Fibroblast of lung (primary cell): ENCODE measurements at regions not wholly inside any gene's neighbourhood (a gene's known extent, or its start where the extent isn't known, plus 50 kb on each side); places are given as distances from the start of the nearest gene placed in this dataset.

Experiments used
- DNase-seq, 2 donors: peaks; one replicate each; pipeline versions ENCODE4 v3.0.0 to v3.0.0-alpha.2; 2010; ENCODE audit warnings: low read depth in 2 of 2
- H2AFZ ChIP-seq: 2 replicates; pipeline ENCODE4 v1.5.1; 2012; ENCODE audit warnings: low read length, control low read depth, inconsistent platforms
- H3K27ac ChIP-seq: 2 replicates; pipeline ENCODE4 v1.5.1; 2011; ENCODE audit warnings: low read length, control low read depth; ENCODE audit not compliant: insufficient read depth
- H3K27me3 ChIP-seq: 2 replicates; pipeline ENCODE4 v1.5.1; 2011; ENCODE audit warnings: mild to moderate bottlenecking, low read length; ENCODE audit not compliant: control insufficient read depth, insufficient read depth
- H3K36me3 ChIP-seq: 2 replicates; pipeline ENCODE4 v1.5.1; 2011; ENCODE audit warnings: low read length; ENCODE audit not compliant: control insufficient read depth, insufficient read depth
- H3K4me1 ChIP-seq: 2 replicates; pipeline ENCODE4 v1.5.1; 2011; ENCODE audit warnings: low read length; ENCODE audit not compliant: control insufficient read depth, insufficient read depth; ENCODE audit errors: extremely low read depth
- H3K4me2 ChIP-seq: 2 replicates; pipeline ENCODE4 v1.5.1; 2011; ENCODE audit warnings: low read length, control low read depth; ENCODE audit not compliant: insufficient read depth; ENCODE audit errors: extremely low read depth
- H3K4me3 ChIP-seq, 4 experiments: fragments of 200-600 bp in 1 of 4; sonication (generic) in 1 of 4; replicated peaks in 1 of 4; 2 replicates each; pipeline ENCODE4 v1.5.1; 2011 to 2016; ENCODE audit warnings: low read length in 4 of 4, low read depth in 3 of 4, mild to moderate bottlenecking in 3 of 4, control low read depth in 2 of 4, inconsistent platforms in 1 of 4, mixed read lengths in 1 of 4; ENCODE audit not compliant: insufficient read depth in 1 of 4; ENCODE audit errors: control extremely low read depth in 1 of 4
- H3K79me2 ChIP-seq: 2 replicates; pipeline ENCODE4 v1.5.1; 2012; ENCODE audit warnings: mild to moderate bottlenecking, low read length, inconsistent platforms; ENCODE audit not compliant: control insufficient read depth, insufficient read depth
- H3K9ac ChIP-seq: 2 replicates; pipeline ENCODE4 v1.5.1; 2011; ENCODE audit warnings: mild to moderate bottlenecking, low read length, control low read depth; ENCODE audit not compliant: insufficient read depth
- H3K9me3 ChIP-seq: 2 replicates; pipeline ENCODE4 v1.5.1; 2012; ENCODE audit warnings: low read depth, low read length; ENCODE audit not compliant: control insufficient read depth, insufficient read depth
- H4K20me1 ChIP-seq: 2 replicates; pipeline ENCODE4 v1.5.1; 2011; ENCODE audit warnings: low read length; ENCODE audit not compliant: control insufficient read depth, insufficient read depth; ENCODE audit errors: extremely low read depth
- EZH2 ChIP-seq: IDR thresholded peaks from 2 replicates; pipeline ENCODE4 v1.5.1; 2012; ENCODE audit warnings: low read length, control low read depth, mild to moderate bottlenecking; ENCODE audit errors: missing control alignments
- TF ChIP-seq, protein P1 (sequence below), 2 donors: IDR thresholded peaks in 1 of 2; conservative IDR thresholded peaks in 1 of 2; 1 replicate in 1 of 2; 2 replicates in 1 of 2; pipeline ENCODE4 v1.5.1; 2011 to 2012; ENCODE audit warnings: low read length in 2 of 2, control low read depth in 1 of 2, inconsistent platforms in 1 of 2, low read depth in 1 of 2, mild to moderate bottlenecking in 1 of 2

DNA sequence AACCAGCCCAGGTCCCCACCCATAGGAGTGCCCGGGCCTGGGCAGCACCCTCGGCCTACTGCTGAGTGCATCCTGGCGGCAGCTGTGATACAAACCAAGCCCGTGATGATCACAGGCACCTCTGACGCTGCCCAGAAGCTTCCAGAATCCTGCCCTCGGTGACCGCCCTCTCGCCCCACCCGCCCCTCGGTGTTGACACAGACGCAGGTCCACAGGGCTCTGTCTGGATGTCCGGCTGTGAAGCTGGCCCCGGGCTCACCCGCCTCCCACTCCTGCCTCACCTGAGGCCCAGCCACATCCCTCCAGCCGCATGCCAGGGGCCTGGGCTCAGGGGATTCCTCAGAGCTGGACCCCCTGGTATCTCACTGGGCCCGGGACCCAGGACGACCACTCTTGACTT is 191.0 kb downstream of the BRD1 start:
- no peak overlapping the region for H2AFZ ChIP-seq
- H3K4me3 ChIP-seq: no peak overlapping the region
- H3K27ac ChIP-seq: no peak overlapping the region
- H3K4me2 ChIP-seq: no peak overlapping the region
- H3K9ac ChIP-seq: no peak overlapping the region
- H4K20me1 ChIP-seq: no peaks in the 10 kb centered on the region
- H3K79me2 ChIP-seq: no peaks in the 10 kb centered on the region
- no peaks in the 10 kb centered on the region for H3K9me3 ChIP-seq
- no peak for DNase-seq
- no peaks in the 10 kb centered on the region for H3K36me3 ChIP-seq
- no peaks in the 10 kb centered on the region for H3K4me1 ChIP-seq
- TF ChIP-seq EZH2: no peak
- TF ChIP-seq, protein P1, sequence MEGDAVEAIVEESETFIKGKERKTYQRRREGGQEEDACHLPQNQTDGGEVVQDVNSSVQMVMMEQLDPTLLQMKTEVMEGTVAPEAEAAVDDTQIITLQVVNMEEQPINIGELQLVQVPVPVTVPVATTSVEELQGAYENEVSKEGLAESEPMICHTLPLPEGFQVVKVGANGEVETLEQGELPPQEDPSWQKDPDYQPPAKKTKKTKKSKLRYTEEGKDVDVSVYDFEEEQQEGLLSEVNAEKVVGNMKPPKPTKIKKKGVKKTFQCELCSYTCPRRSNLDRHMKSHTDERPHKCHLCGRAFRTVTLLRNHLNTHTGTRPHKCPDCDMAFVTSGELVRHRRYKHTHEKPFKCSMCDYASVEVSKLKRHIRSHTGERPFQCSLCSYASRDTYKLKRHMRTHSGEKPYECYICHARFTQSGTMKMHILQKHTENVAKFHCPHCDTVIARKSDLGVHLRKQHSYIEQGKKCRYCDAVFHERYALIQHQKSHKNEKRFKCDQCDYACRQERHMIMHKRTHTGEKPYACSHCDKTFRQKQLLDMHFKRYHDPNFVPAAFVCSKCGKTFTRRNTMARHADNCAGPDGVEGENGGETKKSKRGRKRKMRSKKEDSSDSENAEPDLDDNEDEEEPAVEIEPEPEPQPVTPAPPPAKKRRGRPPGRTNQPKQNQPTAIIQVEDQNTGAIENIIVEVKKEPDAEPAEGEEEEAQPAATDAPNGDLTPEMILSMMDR (conservative IDR thresholded peaks at IDR 0.05 in 1 of 2, IDR thresholded peaks at IDR 0.05 in 1 of 2; ENCODE audit: low read depth in 1 of 2, low read length in 2 of 2): no peak
- no peaks in the 10 kb centered on the region for H3K27me3 ChIP-seq

DNA sequence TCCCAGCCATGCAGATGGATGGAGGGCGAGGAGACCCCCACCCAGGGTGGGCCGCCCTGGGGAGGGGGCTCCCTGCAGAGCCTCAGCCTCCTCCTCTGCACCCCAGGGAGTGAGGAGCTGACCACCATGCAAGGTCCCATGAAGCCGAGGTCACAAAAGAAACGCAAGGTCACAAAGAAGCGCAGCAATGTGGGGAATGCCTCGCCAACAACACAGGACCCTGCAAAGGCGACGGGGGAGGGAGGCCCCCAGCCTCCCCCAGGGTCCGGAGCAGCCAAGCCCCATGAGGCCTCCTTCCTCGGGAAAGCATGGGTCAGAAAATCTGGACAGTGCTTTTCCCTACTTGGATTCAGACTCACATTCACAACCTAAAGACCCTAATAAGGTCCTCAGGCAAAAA is 191.5 kb downstream of the BRD1 start:
- TF ChIP-seq, protein P1 (conservative IDR thresholded peaks at IDR 0.05 in 1 of 2, IDR thresholded peaks at IDR 0.05 in 1 of 2; ENCODE audit: low read depth in 1 of 2, low read length in 2 of 2): no peak
- no peak for TF ChIP-seq EZH2
- Histone ChIP-seq H2AFZ (no peak overlapping the region), H3K27me3 (no peaks in the 10 kb centered on the region), H3K9me3 (no peaks in the 10 kb centered on the region), H3K27ac (no peak overlapping the region), H3K36me3 (no peaks in the 10 kb centered on the region), H3K4me3 (no peak overlapping the region), H3K79me2 (no peaks in the 10 kb centered on the region), H3K9ac (no peak overlapping the region), H4K20me1 (no peaks in the 10 kb centered on the region), H3K4me2 (no peak overlapping the region), H3K4me1 (no peaks in the 10 kb centered on the region)
- no peak for DNase-seq

DNA sequence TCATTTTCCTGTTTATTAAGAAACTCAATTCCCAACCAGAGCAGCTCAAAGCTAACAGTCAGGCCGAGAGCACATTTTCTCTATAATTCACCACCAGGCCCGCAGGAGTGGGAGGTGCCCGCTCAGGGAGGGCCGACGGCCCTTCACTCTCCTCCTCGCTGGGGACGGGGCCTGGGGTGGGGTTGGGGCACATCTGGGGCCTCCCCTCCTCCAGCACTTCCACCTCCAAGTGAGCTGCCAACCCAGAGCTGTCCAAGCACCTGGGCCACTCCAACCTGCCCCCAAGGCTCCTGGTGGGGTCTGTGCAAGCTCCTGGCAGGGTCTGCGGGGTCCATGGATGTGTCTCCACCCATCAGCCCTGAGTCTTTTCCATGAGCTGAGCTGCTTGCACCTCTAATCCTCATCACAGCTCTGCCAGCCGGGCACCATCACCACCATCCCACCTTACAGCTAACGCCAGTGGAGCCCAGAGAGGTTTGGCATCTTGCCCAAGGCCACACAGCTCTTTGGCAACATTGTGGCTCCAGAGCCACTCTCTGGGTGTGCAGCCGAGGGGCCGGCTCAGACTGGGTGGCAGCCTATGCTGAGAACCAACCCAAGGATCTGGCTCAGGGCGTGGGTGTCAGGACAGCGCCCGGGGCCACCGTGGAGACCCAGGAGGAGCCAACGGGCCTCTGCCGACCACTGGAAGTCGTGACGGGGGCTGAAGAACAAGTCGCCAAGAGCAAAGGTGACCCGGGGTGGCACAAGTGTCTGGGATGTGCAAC is 193.5 kb downstream of the BRD1 start:
- H4K20me1 ChIP-seq: no peaks in the 10 kb centered on the region
- H3K4me1 ChIP-seq: no peaks in the 10 kb centered on the region
- TF ChIP-seq, protein P1 (conservative IDR thresholded peaks at IDR 0.05 in 1 of 2, IDR thresholded peaks at IDR 0.05 in 1 of 2; ENCODE audit: low read depth in 1 of 2, low read length in 2 of 2): no peak
- TF ChIP-seq EZH2: no peak
- no peak overlapping the region for H3K4me3 ChIP-seq
- H2AFZ ChIP-seq: no peak overlapping the region
- no peaks in the 10 kb centered on the region for H3K27me3 ChIP-seq
- no peak overlapping the region for H3K4me2 ChIP-seq
- H3K79me2 ChIP-seq: no peaks in the 10 kb centered on the region
- no peaks in the 10 kb centered on the region for H3K9me3 ChIP-seq
- H3K9ac ChIP-seq: no peak overlapping the region
- H3K36me3 ChIP-seq: no peaks in the 10 kb centered on the region
- no peak overlapping the region for H3K27ac ChIP-seq
- DNase-seq: no peak
